CD14-positive monocyte (primary cell): ENCODE measurements at regions not wholly inside any gene's neighbourhood (a gene's known extent, or its start where the extent isn't known, plus 50 kb on each side); places are given as distances from the start of the nearest gene placed in this dataset.

ENCODE experiments used
- DNase-seq, 3 donors: peaks; one replicate each; pipeline ENCODE4 v3.0.0-alpha.2; 2011 to 2022
- H2AFZ ChIP-seq: 2 replicates; pipeline ENCODE4 v1.6.0; 2012; ENCODE audit warnings: mild to moderate bottlenecking, low read depth, low read length, inconsistent platforms; ENCODE audit not compliant: insufficient read depth, poor library complexity, severe bottlenecking
- H3K27ac ChIP-seq, 2 donors: 1 replicate in 1 of 2; 2 replicates in 1 of 2; pipeline ENCODE4 v1.5.1; 2012 to 2013; ENCODE audit warnings: low read length in 2 of 2, control low read depth in 1 of 2, inconsistent platforms in 1 of 2, low read depth in 1 of 2, mild to moderate bottlenecking in 1 of 2
- H3K27me3 ChIP-seq, 2 donors: one replicate each; pipeline versions ENCODE4 v1.6.0 to v1.6.1; 2011 to 2013; ENCODE audit warnings: low read length in 2 of 2; ENCODE audit not compliant: control insufficient read depth in 2 of 2, insufficient read depth in 2 of 2
- H3K36me3 ChIP-seq, 2 donors: replicated peaks in 1 of 2; 1 replicate in 1 of 2; 2 replicates in 1 of 2; pipeline versions ENCODE4 v1.5.1 to v1.6.1; 2012 to 2013; ENCODE audit warnings: low read length in 2 of 2, control low read depth in 1 of 2, inconsistent platforms in 1 of 2, mild to moderate bottlenecking in 1 of 2; ENCODE audit not compliant: insufficient read depth in 2 of 2, control insufficient read depth in 1 of 2
- H3K4me1 ChIP-seq, 2 donors: 1 replicate in 1 of 2; 2 replicates in 1 of 2; pipeline versions ENCODE4 v1.5.1 to v1.6.1; 2012 to 2013; ENCODE audit warnings: low read length in 2 of 2, control low read depth in 1 of 2, inconsistent platforms in 1 of 2, mild to moderate bottlenecking in 1 of 2, moderate library complexity in 1 of 2; ENCODE audit not compliant: insufficient read depth in 2 of 2, control insufficient read depth in 1 of 2
- H3K4me2 ChIP-seq: replicated peaks from 2 replicates; pipeline ENCODE3; 2012; ENCODE audit warnings: low read length, moderate library complexity, mild to moderate bottlenecking; ENCODE audit not compliant: poor library complexity, severe bottlenecking; ENCODE audit errors: extremely low read depth
- H3K4me3 ChIP-seq, 3 experiments: fragments of 200-600 bp in 1 of 3; sonication (generic) in 1 of 3; replicated peaks in 1 of 3; 1 replicate in 2 of 3; 2 replicates in 1 of 3; pipeline ENCODE4 v1.5.1; 2011 to 2013; ENCODE audit warnings: low read length in 3 of 3, mild to moderate bottlenecking in 3 of 3, control low read depth in 2 of 3, low read depth in 2 of 3, inconsistent platforms in 1 of 3, moderate library complexity in 1 of 3
- H3K79me2 ChIP-seq: 2 replicates; pipeline ENCODE4 v1.6.0; 2012; ENCODE audit warnings: mild to moderate bottlenecking, control low read depth, inconsistent platforms, low read length, moderate library complexity; ENCODE audit not compliant: insufficient read depth
- H3K9ac ChIP-seq: 2 replicates; pipeline ENCODE4 v1.6.0; 2017; ENCODE audit warnings: low read length, mild to moderate bottlenecking; ENCODE audit not compliant: insufficient read depth, poor library complexity, severe bottlenecking
- H3K9me3 ChIP-seq, 2 donors: replicated peaks in 1 of 2; 1 replicate in 1 of 2; 2 replicates in 1 of 2; pipeline versions ENCODE4 v1.5.1 to v1.6.1; 2012 to 2013; ENCODE audit warnings: low read length in 2 of 2, control low read depth in 1 of 2; ENCODE audit not compliant: control insufficient read depth in 1 of 2, insufficient read depth in 1 of 2
- H4K20me1 ChIP-seq: 2 replicates; pipeline ENCODE4 v1.6.0; 2012; ENCODE audit warnings: mild to moderate bottlenecking, low read length, control low read depth, moderate library complexity; ENCODE audit not compliant: insufficient read depth
- H3K27ac Mint-ChIP-seq, 7 donors: one replicate each; pipeline ENCODE4 v1.8.0; 2020; ENCODE audit warnings: mild to moderate bottlenecking in 7 of 7, mixed read lengths in 7 of 7, moderate library complexity in 6 of 7, inconsistent platforms in 2 of 7
- H3K27me3 Mint-ChIP-seq, 3 donors: one replicate each; pipeline ENCODE4 v1.8.0; 2021 to 2022; ENCODE audit warnings: low read depth in 3 of 3, mild to moderate bottlenecking in 3 of 3, mixed read lengths in 3 of 3, moderate library complexity in 3 of 3, inconsistent platforms in 1 of 3
- H3K36me3 Mint-ChIP-seq, 2 donors: one replicate each; pipeline ENCODE4 v1.8.0; 2020; ENCODE audit warnings: mixed read lengths in 2 of 2, inconsistent platforms in 1 of 2, mild to moderate bottlenecking in 1 of 2
- H3K4me1 Mint-ChIP-seq: one replicate; pipeline ENCODE4 v1.8.0; 2020; ENCODE audit warnings: mild to moderate bottlenecking, mixed read lengths
- H3K4me3 Mint-ChIP-seq, 2 donors: one replicate each; pipeline ENCODE4 v1.8.0; 2020; ENCODE audit warnings: mild to moderate bottlenecking in 2 of 2, mixed read lengths in 2 of 2, moderate library complexity in 1 of 2
- H3K9me3 Mint-ChIP-seq, 7 donors: one replicate each; pipeline ENCODE4 v1.8.0; 2020 to 2022; ENCODE audit warnings: mixed read lengths in 7 of 7, mild to moderate bottlenecking in 6 of 7, moderate library complexity in 6 of 7, inconsistent platforms in 2 of 7
- WGBS: methylation state at CpG from one replicate; pipeline ENCODE4 v1.1.5; 2013; ENCODE audit warnings: missing lambda C conversion rate; ENCODE audit not compliant: insufficient coverage; 5-methylcytosine and 5-hydroxymethylcytosine counted together
- intact Hi-C, 2 donors: fragments of 100-400 bp; cut with micrococcal nuclease; formaldehyde crosslinking; loops; one replicate each; pipeline versions ENCODE4 v1.15.0 to v1.15.1; 2023
- TF ChIP-seq, protein P1 (sequence below): fragments of 200-600 bp; IDR thresholded peaks from one replicate; pipeline ENCODE4 v1.8.0; 2022; ENCODE audit warnings: antibody characterized with exemption, mild to moderate bottlenecking

DNA sequence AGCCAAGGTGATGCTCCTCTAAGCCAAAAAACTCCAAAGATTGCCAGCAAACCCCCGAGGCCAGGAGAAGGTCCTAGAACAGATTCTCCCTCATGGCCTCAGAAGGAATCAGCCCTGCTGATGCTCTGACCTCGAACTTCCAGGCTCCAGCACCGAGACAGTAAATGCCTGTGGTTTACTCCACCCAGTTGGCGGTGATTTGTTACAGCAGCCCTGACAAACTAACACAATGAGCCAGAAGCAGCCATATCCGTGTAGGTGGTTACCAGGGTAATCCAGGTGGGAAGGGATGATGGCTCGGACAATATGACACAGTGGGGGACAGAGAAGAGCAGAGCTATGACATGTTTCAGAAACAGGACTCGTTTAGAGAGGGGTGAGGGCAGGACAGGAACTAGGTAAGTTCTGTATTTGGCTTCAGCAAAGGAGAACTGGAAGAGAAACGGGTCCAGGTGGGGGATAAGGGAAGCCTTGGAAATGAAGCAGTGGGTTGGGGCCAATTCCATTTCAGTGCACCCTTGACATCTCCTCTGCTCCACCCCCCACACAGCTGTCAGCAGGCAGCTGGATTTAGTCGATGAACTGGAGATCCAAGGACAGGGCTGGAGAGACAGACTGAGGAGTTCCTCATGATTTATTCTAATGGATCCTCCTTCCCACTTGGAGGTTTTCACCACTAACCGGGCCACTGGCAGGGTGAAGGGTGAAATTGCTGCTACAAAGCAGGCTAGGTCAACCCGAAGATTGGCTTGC, 179.7 kb upstream of the SH3BP4 start:
- H3K9ac ChIP-seq, result no peak overlapping the region
- H3K36me3 Mint-ChIP-seq, result no peaks in the 10 kb centered on the region
- H3K27me3 ChIP-seq, result no peaks in the 10 kb centered on the region
- no peaks in the 10 kb centered on the region for H3K79me2 ChIP-seq
- no peak overlapping the region for H3K4me2 ChIP-seq
- no peaks in the 10 kb centered on the region for H4K20me1 ChIP-seq
- peaks cover 0 to 26% (median 11%) of the 10 kb centered on the region in 7 donors for H3K9me3 Mint-ChIP-seq
- H3K4me3 ChIP-seq, result no peak overlapping the region
- WGBS, result 78% methylated on average over 8 of the region's 11 CpGs
- no peak overlapping the region for H3K27ac ChIP-seq
- DNase-seq, result no peak
- peaks cover 0 to 5% (median 2%) of the 10 kb centered on the region in 3 donors for H3K27me3 Mint-ChIP-seq
- no peaks in the 10 kb centered on the region for H3K4me1 Mint-ChIP-seq
- peaks cover 4 to 7% of the 10 kb centered on the region in 2 donors for H3K9me3 ChIP-seq
- TF ChIP-seq, protein P1, sequence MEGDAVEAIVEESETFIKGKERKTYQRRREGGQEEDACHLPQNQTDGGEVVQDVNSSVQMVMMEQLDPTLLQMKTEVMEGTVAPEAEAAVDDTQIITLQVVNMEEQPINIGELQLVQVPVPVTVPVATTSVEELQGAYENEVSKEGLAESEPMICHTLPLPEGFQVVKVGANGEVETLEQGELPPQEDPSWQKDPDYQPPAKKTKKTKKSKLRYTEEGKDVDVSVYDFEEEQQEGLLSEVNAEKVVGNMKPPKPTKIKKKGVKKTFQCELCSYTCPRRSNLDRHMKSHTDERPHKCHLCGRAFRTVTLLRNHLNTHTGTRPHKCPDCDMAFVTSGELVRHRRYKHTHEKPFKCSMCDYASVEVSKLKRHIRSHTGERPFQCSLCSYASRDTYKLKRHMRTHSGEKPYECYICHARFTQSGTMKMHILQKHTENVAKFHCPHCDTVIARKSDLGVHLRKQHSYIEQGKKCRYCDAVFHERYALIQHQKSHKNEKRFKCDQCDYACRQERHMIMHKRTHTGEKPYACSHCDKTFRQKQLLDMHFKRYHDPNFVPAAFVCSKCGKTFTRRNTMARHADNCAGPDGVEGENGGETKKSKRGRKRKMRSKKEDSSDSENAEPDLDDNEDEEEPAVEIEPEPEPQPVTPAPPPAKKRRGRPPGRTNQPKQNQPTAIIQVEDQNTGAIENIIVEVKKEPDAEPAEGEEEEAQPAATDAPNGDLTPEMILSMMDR, result no peak
- no peak overlapping the region for H2AFZ ChIP-seq
- intact Hi-C loops, result no loop called here
- H3K36me3 ChIP-seq, result no peaks in the 10 kb centered on the region
- H3K4me1 ChIP-seq, result no peaks in the 10 kb centered on the region
- no peak overlapping the region for H3K27ac Mint-ChIP-seq
- no peak overlapping the region for H3K4me3 Mint-ChIP-seq

DNA sequence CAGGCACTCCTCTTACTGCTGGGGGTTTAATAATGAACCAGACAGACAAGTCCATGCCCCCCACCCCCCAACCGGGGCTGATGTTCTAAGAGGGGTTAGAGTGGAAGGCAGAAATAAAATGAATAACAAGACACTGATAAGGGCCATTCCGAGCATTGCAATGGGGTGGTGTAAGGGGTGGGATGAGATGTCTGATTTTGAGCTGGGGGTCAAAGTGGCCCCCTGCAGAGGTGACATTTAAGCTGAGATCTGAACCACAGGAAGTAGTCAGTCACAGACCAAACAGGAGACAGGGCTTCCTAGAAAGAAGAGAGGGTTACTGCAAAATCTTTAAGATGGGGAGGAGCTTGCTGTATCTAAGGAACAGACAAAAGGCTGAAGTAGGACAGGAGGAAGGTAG, 180.6 kb upstream of the SH3BP4 start:
- no peak overlapping the region for H3K9ac ChIP-seq
- Mint-ChIP-seq H3K36me3 (no peaks in the 10 kb centered on the region), H3K9me3 (peaks cover 0 to 23% (median 12%) of the 10 kb centered on the region in 7 donors), H3K27ac (no peak overlapping the region), H3K27me3 (peaks cover 0 to 5% (median 2%) of the 10 kb centered on the region in 3 donors), H3K4me3 (no peak overlapping the region), H3K4me1 (no peaks in the 10 kb centered on the region)
- H4K20me1 ChIP-seq, result no peaks in the 10 kb centered on the region
- no peak overlapping the region for H2AFZ ChIP-seq
- H3K4me1 ChIP-seq, result no peaks in the 10 kb centered on the region
- H3K9me3 ChIP-seq, result peaks cover 4 to 7% of the 10 kb centered on the region in 2 donors
- 100% methylated on average over 1 of the region's 2 CpGs for WGBS
- TF ChIP-seq, protein P1, result no peak
- no peak overlapping the region for H3K4me3 ChIP-seq
- no peak overlapping the region for H3K27ac ChIP-seq
- no peaks in the 10 kb centered on the region for H3K36me3 ChIP-seq
- no peak overlapping the region for H3K4me2 ChIP-seq
- no peaks in the 10 kb centered on the region for H3K79me2 ChIP-seq
- H3K27me3 ChIP-seq, result no peaks in the 10 kb centered on the region
- intact Hi-C loops, result no loop called here
- DNase-seq, result no peak
